Mesodermal cell (in vitro differentiated cells): ENCODE measurements at regions not wholly inside any gene's neighbourhood (a gene's known extent, or its start where the extent isn't known, plus 50 kb on each side); places are given as distances from the start of the nearest gene placed in this dataset.

Experiments
- H3K27ac ChIP-seq: 2 replicates; pipeline ENCODE4 v1.7.0; 2013; ENCODE audit warnings: mild to moderate bottlenecking, low read depth, low read length, moderate library complexity; ENCODE audit not compliant: severe bottlenecking
- H3K36me3 ChIP-seq: 2 replicates; pipeline ENCODE4 v1.7.1; 2013; ENCODE audit warnings: mild to moderate bottlenecking, low read length, moderate library complexity; ENCODE audit not compliant: control insufficient read depth, insufficient read depth
- H3K4me1 ChIP-seq: one replicate; pipeline ENCODE4 v1.7.1; 2013; ENCODE audit warnings: mild to moderate bottlenecking, low read length; ENCODE audit not compliant: insufficient read depth, control insufficient read depth, poor library complexity, severe bottlenecking
- H3K4me3 ChIP-seq: 2 replicates; pipeline ENCODE4 v1.7.0; 2013; ENCODE audit warnings: low read length, control low read depth, mild to moderate bottlenecking; ENCODE audit not compliant: insufficient read depth, poor library complexity, severe bottlenecking; ENCODE audit errors: extremely low read depth
- H3K9me3 ChIP-seq: 2 replicates; pipeline ENCODE4 v1.7.1; 2013; ENCODE audit warnings: mild to moderate bottlenecking, low read length, moderate library complexity; ENCODE audit not compliant: control insufficient read depth
- WGBS, 2 experiments: methylation state at CpG; one replicate each; pipeline ENCODE4 v1.1.5; 2013; ENCODE audit warnings: missing lambda C conversion rate in 2 of 2; ENCODE audit not compliant: insufficient coverage in 2 of 2; 5-methylcytosine and 5-hydroxymethylcytosine counted together

DNA sequence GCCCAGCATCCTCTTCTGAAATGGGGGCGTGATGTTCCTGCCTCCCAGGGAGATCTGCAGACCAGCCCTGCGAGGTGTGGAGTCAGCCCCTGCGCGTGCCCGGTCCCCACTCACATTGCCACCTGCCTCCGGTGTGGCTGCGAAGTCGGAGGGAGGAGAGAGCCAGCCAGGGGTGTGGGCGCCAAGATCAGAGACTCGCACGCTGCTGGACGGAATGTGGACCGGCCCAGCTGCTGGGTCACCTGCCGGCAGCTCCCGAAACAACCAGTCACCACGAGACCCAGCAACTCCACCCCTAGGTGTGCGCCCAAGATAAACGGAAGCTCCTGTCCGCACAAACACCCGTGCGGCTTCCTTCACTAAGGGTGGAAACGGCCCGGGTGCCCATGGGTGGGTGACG lies 51.1 kb upstream of the EGFL7 start:
- no peak overlapping the region for H3K27ac ChIP-seq
- no peaks in the 10 kb centered on the region for H3K9me3 ChIP-seq
- no peak overlapping the region for H3K4me3 ChIP-seq
- H3K36me3 ChIP-seq, result no peaks in the 10 kb centered on the region
- 96 to 97% methylated on average over 23 to 24 of the region's 24 CpGs for WGBS, 2 experiments
- peaks cover 36% of the 10 kb centered on the region for H3K4me1 ChIP-seq

DNA sequence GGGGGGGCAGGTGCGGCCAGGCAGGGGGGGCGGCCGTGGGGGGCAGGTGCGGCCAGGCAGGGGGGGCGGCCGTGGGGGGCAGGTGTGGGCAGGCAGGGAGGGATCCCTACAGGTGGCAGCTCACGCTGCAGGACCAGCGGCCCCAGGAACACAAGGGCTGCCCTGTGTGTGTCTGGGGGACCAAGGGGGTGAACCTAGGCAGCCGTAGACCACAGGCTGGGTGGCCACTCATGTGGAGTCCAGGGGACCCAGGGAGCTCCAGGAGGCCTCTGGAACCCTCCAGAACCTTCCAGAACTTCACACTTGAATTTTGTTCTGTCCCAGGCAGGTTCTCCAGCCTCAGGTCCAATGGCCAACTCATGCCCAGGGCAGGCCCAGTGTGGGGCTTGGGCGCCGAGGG lies 51.6 kb upstream of the EGFL7 start:
- no peak overlapping the region for H3K27ac ChIP-seq
- peaks cover 35% of the 10 kb centered on the region for H3K4me1 ChIP-seq
- 97 to 100% methylated on average over 3 to 5 of the region's 11 CpGs for WGBS, 2 experiments
- no peaks in the 10 kb centered on the region for H3K9me3 ChIP-seq
- H3K4me3 ChIP-seq, result no peak overlapping the region
- H3K36me3 ChIP-seq, result no peaks in the 10 kb centered on the region

DNA sequence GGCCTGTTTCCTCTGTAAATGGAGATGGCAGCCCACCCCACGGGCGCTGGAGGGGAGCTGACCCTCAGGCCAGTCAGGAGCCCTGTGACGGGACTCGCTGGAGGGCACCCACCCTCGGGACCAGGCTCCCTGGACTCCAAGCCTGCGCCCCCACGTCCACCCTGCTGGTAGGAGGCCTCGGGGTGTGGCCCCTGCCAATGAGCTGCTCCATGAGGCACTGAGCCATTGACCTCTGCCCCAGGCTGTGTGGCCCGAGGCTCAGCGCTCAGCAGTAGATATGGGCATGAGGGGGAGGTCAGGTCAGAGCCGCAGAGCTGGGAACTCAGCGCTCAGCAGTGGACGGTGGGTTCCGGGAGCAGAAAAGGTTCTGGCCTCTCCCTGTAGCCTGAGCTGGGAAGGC lies 52.3 kb upstream of the EGFL7 start:
- peaks cover 28% of the 10 kb centered on the region for H3K4me1 ChIP-seq
- H3K9me3 ChIP-seq, result no peaks in the 10 kb centered on the region
- no peaks in the 10 kb centered on the region for H3K36me3 ChIP-seq
- no peak overlapping the region for H3K27ac ChIP-seq
- no peak overlapping the region for H3K4me3 ChIP-seq
- WGBS, 2 experiments, result 83% methylated on average over 11 to 14 of the region's 14 CpGs

DNA sequence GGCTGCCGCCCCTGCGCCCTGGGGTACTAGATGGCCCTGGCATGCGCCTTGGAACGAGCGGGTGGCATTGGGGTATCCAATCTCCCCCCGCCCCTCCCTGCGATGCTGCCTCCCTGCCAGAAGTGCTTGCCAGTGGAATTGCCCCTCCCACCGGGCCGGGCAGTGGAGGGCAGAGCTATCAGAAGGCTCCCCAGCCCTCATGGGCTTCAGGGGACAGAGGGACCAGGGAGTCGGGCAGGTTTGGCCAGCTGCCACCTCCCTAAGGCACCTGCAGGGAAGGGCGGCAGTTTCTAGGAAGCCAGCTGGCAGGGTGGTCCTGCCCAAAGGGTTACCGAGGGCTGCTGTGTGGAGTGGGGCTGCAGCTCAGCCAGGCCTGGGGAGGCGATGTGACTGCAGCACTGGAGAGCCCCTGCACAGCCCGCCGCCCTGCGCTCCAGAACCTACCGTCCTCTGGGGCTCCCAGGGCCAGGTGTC lies 52.8 kb upstream of the EGFL7 start:
- no peak overlapping the region for H3K27ac ChIP-seq
- H3K9me3 ChIP-seq, result no peaks in the 10 kb centered on the region
- H3K4me1 ChIP-seq, result peaks cover 27% of the 10 kb centered on the region
- H3K4me3 ChIP-seq, result no peak overlapping the region
- no peaks in the 10 kb centered on the region for H3K36me3 ChIP-seq
- WGBS, 2 experiments, result 84 to 88% methylated on average over 13 of the region's 17 CpGs

DNA sequence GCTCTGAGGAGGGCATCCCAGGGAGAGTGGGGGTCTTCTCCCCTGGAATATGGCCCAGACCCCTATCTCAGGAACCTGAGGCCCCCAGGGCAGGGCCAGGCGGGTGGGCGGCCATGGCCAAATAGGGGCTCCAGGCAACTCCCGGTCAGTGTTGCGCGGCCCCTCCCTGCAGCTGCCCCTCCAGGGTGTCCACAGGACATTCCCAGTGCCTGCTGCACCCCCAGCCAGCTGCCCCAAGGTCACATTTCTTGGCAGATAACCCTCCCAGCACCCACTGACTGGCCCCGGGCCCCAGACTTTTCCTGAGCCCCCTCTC lies 53.6 kb upstream of the EGFL7 start:
- no peak overlapping the region for H3K27ac ChIP-seq
- no peaks in the 10 kb centered on the region for H3K9me3 ChIP-seq
- no peak overlapping the region for H3K4me3 ChIP-seq
- peaks cover 21% of the 10 kb centered on the region for H3K4me1 ChIP-seq
- H3K36me3 ChIP-seq, result no peaks in the 10 kb centered on the region
- 82 to 92% methylated on average over 5 to 6 of the region's 6 CpGs for WGBS, 2 experiments

DNA sequence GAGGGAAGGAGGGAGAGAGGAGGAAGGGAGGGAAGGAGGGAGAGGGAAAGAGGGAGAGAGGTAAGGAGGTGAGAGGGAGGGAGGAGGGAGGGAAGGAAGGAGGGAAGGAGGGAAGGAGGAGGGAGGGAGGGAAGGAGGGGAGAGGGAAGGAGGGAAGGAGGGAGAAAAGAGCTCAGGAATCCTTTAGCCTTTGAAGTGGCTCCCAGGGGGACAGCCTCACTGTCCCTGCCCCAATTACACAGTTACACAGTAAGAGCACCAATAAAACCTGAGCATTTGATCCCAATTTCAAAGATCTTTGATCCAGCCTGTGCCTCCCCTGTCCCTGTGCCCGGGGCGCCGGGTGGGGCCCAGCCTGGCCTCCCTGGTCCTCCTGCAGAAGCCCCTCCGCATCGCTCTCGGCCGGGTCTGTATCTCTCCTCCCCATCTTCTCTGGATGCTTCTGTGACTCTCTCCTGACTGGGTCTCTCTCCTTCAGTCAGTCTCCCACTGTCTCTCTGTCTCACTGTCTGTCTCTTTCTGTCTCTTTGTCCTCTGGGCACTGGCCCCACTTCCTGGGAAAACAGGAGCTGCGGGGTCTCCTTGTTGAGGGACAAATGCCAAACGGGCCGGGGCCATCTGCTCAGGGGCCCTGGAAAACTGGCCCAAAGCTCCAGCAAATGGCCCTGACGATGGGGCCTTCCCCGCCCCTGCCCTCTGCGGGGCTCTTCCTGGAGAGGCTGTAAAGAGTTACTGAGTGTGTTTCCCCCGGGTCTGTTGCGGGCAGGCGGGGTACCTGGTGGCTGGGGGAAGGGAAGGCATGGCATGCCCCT lies 54.2 kb upstream of the EGFL7 start:
- Histone ChIP-seq H3K4me3 (no peak overlapping the region), H3K9me3 (no peaks in the 10 kb centered on the region)
- WGBS, 2 experiments, result 69% methylated on average over 13 to 16 of the region's 16 CpGs

DNA sequence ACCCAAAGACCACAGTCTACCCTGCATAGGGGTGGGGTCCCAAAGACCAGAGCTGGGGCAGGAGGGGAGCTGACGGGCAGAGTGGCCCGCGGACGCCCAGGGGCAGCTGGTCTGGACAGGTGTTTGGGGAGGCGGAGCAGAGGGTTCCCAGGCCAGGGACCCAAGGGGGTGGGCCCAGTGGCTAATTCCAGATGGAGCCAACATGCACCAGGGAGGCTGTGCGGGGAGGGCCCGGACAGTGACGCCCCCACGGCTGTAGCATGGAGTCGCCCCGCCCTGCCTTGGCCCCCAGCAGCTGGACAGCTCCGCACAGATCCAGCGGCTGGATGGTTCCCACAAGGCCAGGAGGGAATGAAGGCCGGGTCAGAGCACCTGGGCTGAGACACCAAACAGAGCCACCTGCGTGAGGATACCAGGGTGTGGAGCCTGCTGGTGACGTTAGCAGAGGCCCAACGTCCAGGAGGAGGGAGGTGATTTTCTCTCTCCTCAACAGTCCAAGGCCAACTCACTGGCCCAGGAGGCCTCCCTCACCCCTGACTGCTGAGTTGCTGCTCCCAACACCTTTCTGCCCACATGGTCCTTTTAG lies 55.3 kb upstream of the EGFL7 start:
- WGBS, 2 experiments, result 92 to 95% methylated on average over 13 to 17 of the region's 17 CpGs
- Histone ChIP-seq H3K9me3 (no peaks in the 10 kb centered on the region), H3K4me1 (peaks cover 15% of the 10 kb centered on the region), H3K27ac (no peak overlapping the region), H3K36me3 (no peaks in the 10 kb centered on the region), H3K4me3 (no peak overlapping the region)

More for the DNA sequence above, 54.2 kb upstream of the EGFL7 start:
- no peak overlapping the region for H3K27ac ChIP-seq
- H3K4me1 ChIP-seq, result peaks cover 15% of the 10 kb centered on the region
- H3K36me3 ChIP-seq, result no peaks in the 10 kb centered on the region

DNA sequence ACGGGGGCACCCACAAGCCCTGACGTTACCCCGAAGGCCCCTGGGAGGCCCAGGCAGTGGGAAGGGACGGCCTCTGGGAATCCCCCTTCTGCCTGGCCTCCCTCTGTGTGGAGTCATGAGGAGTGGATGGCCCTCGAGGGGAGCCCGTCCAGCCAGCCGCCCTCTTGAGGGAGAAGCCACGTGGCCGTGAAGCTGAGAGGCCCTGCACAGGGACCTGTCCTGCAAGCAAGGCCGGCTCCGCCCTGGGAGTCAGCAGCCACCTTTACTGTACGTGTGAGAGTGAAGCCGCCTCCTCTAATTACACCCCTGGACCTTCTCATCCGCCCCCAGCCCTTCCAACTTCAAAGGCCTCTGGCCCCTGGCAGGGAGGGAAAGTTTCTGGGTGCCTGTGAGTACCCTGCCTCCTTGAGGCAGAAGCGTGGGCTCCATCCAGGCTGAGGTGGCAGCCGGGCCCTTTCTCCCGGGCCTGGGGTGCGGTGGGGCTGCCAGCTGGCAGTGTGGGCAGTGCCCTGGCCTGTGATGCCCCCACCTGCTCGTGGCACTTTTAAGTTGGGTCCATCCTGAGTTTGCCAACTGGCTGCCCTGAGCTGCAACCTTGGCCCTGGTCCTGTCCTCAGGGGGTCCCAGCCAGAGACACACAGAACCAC lies 55.9 kb upstream of the EGFL7 start:
- Histone ChIP-seq H3K36me3 (no peaks in the 10 kb centered on the region), H3K27ac (no peak overlapping the region), H3K9me3 (no peaks in the 10 kb centered on the region), H3K4me3 (no peak overlapping the region), H3K4me1 (peaks cover 15% of the 10 kb centered on the region)
- WGBS, 2 experiments, result 74 to 77% methylated on average over 11 to 15 of the region's 19 CpGs

DNA sequence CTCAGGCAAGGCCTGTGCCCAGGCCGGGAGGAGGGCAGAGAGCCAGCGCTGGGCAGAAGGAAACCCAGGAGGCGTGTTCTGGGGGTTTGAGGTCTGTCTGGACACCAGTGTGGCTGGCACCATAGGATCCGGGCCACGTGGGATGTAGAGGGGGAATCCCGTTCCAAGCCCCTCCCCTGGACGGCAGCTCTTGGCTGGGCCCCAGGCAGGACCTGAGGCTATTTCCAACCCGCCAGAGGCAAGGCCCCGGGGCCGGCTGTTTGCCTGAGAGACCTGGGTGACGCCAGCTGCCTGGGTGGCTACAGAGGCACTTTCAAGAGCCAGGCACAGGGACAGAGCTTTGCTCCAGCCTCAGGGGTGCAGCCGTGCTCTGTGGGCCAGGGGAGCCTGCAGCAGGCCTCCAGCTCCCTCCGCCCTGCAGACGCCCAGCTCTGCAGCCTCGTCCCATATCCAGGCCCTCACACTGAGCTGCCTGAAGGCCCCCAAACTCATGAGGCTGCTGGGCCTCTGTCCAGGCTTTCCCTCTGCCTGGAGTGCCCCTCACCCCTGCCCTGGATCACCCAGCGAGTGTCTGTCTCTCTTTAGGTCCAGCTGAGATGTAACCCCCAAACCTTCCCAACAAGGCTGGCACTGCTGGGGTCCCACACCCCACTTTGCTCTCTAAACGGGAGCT lies 56.6 kb upstream of the EGFL7 start:
- H3K36me3 ChIP-seq, result no peaks in the 10 kb centered on the region
- no peak overlapping the region for H3K27ac ChIP-seq
- H3K4me3 ChIP-seq, result no peak overlapping the region
- 88% methylated on average over 14 to 17 of the region's 17 CpGs for WGBS, 2 experiments
- H3K4me1 ChIP-seq, result peaks cover 15% of the 10 kb centered on the region
- no peaks in the 10 kb centered on the region for H3K9me3 ChIP-seq

DNA sequence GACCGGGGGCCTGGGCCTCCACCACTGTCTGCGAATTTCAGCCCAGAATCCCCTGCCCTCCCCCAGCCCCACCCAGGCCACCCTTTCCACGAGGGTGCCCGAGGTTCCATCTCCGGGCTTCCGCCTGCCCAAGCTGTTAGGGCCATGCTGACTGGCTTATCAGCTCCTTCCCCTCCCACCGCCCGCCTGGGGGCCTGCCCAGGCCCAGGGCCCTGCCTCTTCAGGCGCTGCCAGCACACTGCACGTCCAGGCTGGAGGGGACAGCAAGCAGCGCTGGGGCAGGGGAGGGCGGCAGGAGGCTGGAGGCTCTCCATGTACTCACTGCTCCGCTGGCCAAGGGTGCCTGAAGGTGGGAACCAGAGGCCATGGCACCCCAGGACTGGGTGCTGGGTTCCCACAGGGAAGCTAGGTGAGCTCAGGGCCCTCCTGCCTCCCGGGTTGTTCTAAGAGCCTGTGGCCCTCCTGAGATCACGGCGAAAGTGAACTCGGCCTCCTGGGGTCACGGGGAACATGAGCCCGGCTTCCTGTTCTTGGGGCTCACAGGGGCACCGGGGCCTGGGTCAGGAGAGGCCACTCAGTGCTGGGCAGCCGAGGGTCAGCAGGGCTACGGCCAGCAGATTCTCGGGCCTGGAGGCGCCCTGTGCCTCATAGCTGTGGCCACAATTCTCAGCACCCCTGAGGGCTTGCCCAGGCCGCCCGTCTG lies 57.7 kb upstream of the EGFL7 start:
- Histone ChIP-seq H3K27ac (no peak overlapping the region), H3K9me3 (no peaks in the 10 kb centered on the region), H3K36me3 (no peaks in the 10 kb centered on the region), H3K4me3 (no peak overlapping the region), H3K4me1 (peaks cover 18% of the 10 kb centered on the region)
- 80 to 87% methylated on average over 26 of the region's 26 CpGs for WGBS, 2 experiments
